Tibial artery (tissue), 4 donors: ENCODE measurements at regions not wholly inside any gene's neighbourhood (a gene's known extent, or its start where the extent isn't known, plus 50 kb on each side); places are given as distances from the start of the nearest gene placed in this dataset.

Source experiments
- DNase-seq, 2 donors: peaks; one replicate each; pipeline ENCODE4 v3.0.0-alpha.2; 2019
- H3K27ac ChIP-seq, 2 donors: fragments of 200-600 bp; sonication (generic) in 1 of 2; 1 replicate in 1 of 2; 2 replicates in 1 of 2; pipeline ENCODE4 v1.5.1; 2018 to 2019; ENCODE audit warnings: mild to moderate bottlenecking in 1 of 2
- H3K27me3 ChIP-seq, 2 donors: fragments of 200-600 bp; sonication (generic) in 1 of 2; one replicate each; pipeline versions ENCODE4 v1.5.1 to v1.6.0; 2016 to 2019
- H3K36me3 ChIP-seq, 3 donors: fragments of 200-600 bp; sonication (generic) in 2 of 3; one replicate each; pipeline ENCODE4 v1.5.1; 2016 to 2019; ENCODE audit warnings: mild to moderate bottlenecking in 2 of 3
- H3K4me1 ChIP-seq, 4 donors: fragments of 200-600 bp; sonication (generic) in 2 of 4; 1 replicate in 3 of 4; 2 replicates in 1 of 4; pipeline ENCODE4 v1.5.1; 2016 to 2019
- H3K4me3 ChIP-seq, 2 donors: fragments of 200-600 bp; sonication (generic) in 1 of 2; 1 replicate in 1 of 2; 2 replicates in 1 of 2; pipeline ENCODE4 v1.5.1; 2018 to 2019; ENCODE audit warnings: mild to moderate bottlenecking in 2 of 2
- H3K9me3 ChIP-seq, 3 donors: fragments of 200-600 bp; sonication (generic) in 1 of 3; one replicate each; pipeline ENCODE4 v1.5.1; 2016 to 2019
- CTCF ChIP-seq, 2 experiments: fragments of 200-600 bp in 1 of 2; fragments of 450-650 bp in 1 of 2; IDR thresholded peaks; one replicate each; pipeline ENCODE4 v1.5.1; 2017 to 2019; ENCODE audit warnings: antibody characterized with exemption in 2 of 2, mild to moderate bottlenecking in 1 of 2, moderate library complexity in 1 of 2
- intact Hi-C: fragments of 100-400 bp; cut with DNase I; formaldehyde crosslinking; loops from one replicate; pipeline ENCODE4 v1.15.0; 2023; ENCODE audit warnings: low total_unique reads

DNA sequence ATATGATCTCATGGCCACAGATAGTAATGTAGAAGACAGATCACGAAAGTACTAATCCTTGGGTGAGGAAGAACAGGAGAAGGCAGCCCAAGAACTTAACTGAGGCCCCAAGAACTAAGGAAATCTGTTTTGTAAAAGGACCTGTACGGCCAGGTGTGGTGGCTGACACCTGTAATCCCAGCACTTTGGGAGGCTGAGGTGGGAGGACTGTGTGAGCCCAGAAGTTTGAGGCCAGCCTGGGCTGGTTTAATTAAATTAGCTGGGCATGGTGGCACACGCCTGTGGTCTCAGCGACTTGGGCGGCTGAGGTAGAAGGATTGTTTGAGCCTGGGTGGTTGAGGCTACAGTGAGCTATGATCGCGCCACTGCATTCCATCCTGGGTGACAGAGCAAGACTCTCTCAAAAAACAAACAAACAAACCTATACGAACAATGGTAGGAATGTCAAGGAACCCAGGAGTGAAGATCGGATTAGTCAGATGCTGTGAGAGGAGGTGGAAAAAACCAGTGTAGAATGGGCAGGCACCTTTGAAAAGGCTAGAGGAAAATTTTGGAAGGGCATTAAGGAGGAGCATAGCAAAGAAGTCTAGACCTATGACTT is 283.8 kb upstream of the DMRT1 start:
- Histone ChIP-seq H3K27me3 (no peaks in the 10 kb centered on the region), H3K27ac (no peak overlapping the region), H3K4me1 (no peaks in the 10 kb centered on the region), H3K9me3 (no peaks in the 10 kb centered on the region), H3K4me3 (no peak overlapping the region), H3K36me3 (no peaks in the 10 kb centered on the region)
- no peak for TF ChIP-seq CTCF (IDR thresholded peaks at IDR 0.05)
- intact Hi-C loops: no loop called here
- DNase-seq: no peak

DNA sequence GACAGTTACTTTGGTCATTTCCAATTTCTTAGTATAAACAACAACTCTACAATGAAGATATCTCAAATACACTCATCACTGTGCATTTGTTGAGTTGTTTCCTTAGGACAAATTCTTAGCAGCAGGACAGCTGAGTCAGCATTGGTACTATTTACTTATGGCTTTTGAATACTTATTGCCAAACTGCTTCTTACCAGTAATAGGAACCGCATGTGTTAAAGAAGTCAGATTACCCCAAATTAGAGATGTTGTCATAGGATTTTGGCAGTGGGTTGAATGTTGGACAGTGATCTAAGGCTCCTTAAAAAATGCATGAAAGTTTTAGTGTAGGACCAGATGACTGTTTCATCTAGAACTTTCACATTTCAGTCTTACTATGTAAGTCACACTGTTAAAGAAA is 280.1 kb upstream of the DMRT1 start:
- intact Hi-C loops: no loop called here
- no peak for DNase-seq
- H3K27me3 ChIP-seq: no peaks in the 10 kb centered on the region
- no peaks in the 10 kb centered on the region for H3K36me3 ChIP-seq
- no peaks in the 10 kb centered on the region for H3K4me1 ChIP-seq
- H3K4me3 ChIP-seq: no peak overlapping the region
- no peaks in the 10 kb centered on the region for H3K9me3 ChIP-seq
- no peak for TF ChIP-seq CTCF (IDR thresholded peaks at IDR 0.05)
- H3K27ac ChIP-seq: no peak overlapping the region

- Histone ChIP-seq H3K9me3 (no peaks in the 10 kb centered on the region), H3K27ac (no peak overlapping the region), H3K27me3 (no peaks in the 10 kb centered on the region), H3K4me1 (no peaks in the 10 kb centered on the region), H3K4me3 (no peak overlapping the region), H3K36me3 (no peaks in the 10 kb centered on the region)
- intact Hi-C loops: no loop called here
- TF ChIP-seq CTCF (IDR thresholded peaks at IDR 0.05): no peak
- no peak for DNase-seq
Observed at GRCh38 chr9:563200-563599, 278.3 kb upstream of the DMRT1 start.

DNA sequence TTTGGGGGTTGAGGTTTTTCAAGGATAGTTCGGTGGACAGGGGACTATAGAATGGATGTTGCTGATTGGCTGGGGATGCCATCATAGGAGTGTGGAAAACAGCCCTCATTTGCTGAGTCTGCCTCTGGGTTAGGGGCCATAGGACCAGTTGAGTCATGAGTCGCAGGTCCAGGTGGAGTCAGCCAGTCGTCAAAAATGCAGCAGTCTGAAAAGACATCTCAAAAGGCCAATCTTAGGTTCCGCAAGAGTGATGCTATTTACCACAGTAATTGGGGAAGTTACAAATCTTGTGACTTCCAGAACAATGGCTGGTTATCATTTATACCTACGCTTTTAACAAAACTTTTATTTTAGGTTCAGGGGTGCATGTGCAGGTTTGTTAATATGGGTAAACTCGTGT is 276.0 kb upstream of the DMRT1 start:
- no peak for TF ChIP-seq CTCF (IDR thresholded peaks at IDR 0.05)
- Histone ChIP-seq H3K27me3 (no peaks in the 10 kb centered on the region), H3K27ac (no peak overlapping the region), H3K36me3 (no peaks in the 10 kb centered on the region), H3K4me1 (no peaks in the 10 kb centered on the region), H3K4me3 (no peak overlapping the region), H3K9me3 (no peaks in the 10 kb centered on the region)
- intact Hi-C loops: no loop called here
- no peak for DNase-seq

DNA sequence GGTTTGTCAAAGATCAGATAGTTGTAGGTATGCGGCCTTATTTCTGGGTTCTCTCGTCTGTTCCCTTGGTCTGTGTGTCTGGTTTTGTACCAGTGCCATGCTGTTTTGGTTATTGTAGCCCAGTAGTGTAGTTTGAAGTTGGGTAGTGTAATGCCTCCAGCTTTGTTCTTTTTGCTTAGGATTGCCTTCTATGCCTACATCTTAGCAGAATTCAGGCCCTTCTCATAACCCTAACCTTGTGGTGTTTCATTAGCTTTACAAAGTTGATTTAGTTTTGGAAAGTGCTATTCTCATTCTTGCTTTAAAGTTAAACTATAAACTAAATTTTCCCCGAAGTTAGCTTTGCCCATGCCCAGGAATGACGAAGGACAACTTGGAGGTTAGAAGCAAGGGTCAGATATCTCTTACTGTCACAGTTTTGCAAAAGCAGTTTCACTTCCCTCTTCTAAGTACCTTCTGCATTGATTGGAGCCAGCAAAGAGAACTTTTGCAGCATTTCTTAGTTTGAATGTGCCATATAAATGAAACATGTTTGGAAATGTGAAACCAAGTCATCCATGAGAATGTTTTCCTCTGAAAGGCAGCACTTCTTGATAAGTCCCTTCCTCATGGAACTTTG is 274.3 kb upstream of the DMRT1 start:
- Histone ChIP-seq H3K27ac (no peak overlapping the region), H3K4me3 (no peak overlapping the region), H3K9me3 (no peaks in the 10 kb centered on the region), H3K4me1 (no peaks in the 10 kb centered on the region), H3K27me3 (no peaks in the 10 kb centered on the region), H3K36me3 (no peaks in the 10 kb centered on the region)
- DNase-seq: no peak
- intact Hi-C loops: no loop called here
- TF ChIP-seq CTCF (IDR thresholded peaks at IDR 0.05): no peak
